ENCODE measurements at regions not wholly inside any gene's neighbourhood (a gene's known extent, or its start where the extent isn't known, plus 50 kb on each side); places are given as distances from the start of the nearest gene placed in this dataset.

DNA sequence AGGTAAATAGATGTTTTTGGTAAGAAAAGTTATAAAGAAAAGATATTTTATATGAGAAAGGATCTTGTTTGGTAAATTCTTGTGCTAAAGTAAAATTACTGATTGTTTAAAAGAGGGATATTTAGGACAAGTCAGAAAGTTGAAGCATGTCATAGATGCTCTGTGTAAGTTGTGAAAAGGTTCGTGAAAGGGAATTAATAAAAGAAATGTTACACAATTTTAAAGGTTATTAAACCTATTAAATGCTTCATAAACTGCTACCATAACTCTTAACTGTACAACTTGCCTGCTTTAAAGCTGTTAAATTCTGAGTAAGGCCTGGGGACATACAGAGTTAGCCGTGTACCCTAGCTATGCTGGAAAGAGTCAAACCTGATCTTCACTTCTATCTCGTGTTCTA, 634.1 kb downstream of the ACTR3B start:
- Histone ChIP-seq H3K4me3 (ENCODE audit: low read depth in 2 of 2, low read length in 2 of 2) (no peak overlapping the region), H3K36me3 (ENCODE audit: control insufficient read depth, insufficient read depth, low read length) (no peaks in the 10 kb centered on the region), H3K9me3 (ENCODE audit: control insufficient read depth, insufficient read depth, low read depth, low read length) (peaks cover 11% of the 10 kb centered on the region; the same call in 1 of the 2 replicates), H3K27ac (ENCODE audit: low read length) (no peak overlapping the region), H3K27me3 (ENCODE audit: control insufficient read depth, insufficient read depth, low read length) (no peaks in the 10 kb centered on the region), H3K4me1 (ENCODE audit: control insufficient read depth, insufficient read depth, low read length) (no peaks in the 10 kb centered on the region)
- ChIA-PET POLR2A (no interaction called here), CTCF (no interaction called here)
- in situ Hi-C loops (cut with HindIII; ENCODE audit: low pct_unique_long_range_greater_than_20kb, low sequenced_read_pairs) = no loop called here
- ATAC-seq (no peak), DNase-seq (ENCODE audit: low read depth, low spot score) (no peak)
- intact Hi-C loops (cut with micrococcal nuclease; ENCODE audit: unreplicated experiment) = no loop called here
- BruUV-seq (replicated peaks) = no TSS peak
- TF ChIP-seq TCF7L2 (IDR thresholded peaks at IDR 0.05; ENCODE audit: low read depth, low read length) (no peak), SIN3A (IDR thresholded peaks at IDR 0.05; ENCODE audit: borderline replicate concordance, insufficient read depth, low read depth, low read length) (no peak), POLR2AphosphoS5 (IDR thresholded peaks at IDR 0.05; ENCODE audit: low read depth, low read length) (no peak)
- TF ChIP-seq, protein P1, sequence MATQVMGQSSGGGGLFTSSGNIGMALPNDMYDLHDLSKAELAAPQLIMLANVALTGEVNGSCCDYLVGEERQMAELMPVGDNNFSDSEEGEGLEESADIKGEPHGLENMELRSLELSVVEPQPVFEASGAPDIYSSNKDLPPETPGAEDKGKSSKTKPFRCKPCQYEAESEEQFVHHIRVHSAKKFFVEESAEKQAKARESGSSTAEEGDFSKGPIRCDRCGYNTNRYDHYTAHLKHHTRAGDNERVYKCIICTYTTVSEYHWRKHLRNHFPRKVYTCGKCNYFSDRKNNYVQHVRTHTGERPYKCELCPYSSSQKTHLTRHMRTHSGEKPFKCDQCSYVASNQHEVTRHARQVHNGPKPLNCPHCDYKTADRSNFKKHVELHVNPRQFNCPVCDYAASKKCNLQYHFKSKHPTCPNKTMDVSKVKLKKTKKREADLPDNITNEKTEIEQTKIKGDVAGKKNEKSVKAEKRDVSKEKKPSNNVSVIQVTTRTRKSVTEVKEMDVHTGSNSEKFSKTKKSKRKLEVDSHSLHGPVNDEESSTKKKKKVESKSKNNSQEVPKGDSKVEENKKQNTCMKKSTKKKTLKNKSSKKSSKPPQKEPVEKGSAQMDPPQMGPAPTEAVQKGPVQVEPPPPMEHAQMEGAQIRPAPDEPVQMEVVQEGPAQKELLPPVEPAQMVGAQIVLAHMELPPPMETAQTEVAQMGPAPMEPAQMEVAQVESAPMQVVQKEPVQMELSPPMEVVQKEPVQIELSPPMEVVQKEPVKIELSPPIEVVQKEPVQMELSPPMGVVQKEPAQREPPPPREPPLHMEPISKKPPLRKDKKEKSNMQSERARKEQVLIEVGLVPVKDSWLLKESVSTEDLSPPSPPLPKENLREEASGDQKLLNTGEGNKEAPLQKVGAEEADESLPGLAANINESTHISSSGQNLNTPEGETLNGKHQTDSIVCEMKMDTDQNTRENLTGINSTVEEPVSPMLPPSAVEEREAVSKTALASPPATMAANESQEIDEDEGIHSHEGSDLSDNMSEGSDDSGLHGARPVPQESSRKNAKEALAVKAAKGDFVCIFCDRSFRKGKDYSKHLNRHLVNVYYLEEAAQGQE (IDR thresholded peaks at IDR 0.05; ENCODE audit: insufficient read depth in 1 of 2, low read depth in 2 of 2, low read length in 1 of 2) = no peak
- TF ChIP-seq, protein P2, sequence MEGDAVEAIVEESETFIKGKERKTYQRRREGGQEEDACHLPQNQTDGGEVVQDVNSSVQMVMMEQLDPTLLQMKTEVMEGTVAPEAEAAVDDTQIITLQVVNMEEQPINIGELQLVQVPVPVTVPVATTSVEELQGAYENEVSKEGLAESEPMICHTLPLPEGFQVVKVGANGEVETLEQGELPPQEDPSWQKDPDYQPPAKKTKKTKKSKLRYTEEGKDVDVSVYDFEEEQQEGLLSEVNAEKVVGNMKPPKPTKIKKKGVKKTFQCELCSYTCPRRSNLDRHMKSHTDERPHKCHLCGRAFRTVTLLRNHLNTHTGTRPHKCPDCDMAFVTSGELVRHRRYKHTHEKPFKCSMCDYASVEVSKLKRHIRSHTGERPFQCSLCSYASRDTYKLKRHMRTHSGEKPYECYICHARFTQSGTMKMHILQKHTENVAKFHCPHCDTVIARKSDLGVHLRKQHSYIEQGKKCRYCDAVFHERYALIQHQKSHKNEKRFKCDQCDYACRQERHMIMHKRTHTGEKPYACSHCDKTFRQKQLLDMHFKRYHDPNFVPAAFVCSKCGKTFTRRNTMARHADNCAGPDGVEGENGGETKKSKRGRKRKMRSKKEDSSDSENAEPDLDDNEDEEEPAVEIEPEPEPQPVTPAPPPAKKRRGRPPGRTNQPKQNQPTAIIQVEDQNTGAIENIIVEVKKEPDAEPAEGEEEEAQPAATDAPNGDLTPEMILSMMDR (IDR thresholded peaks at IDR 0.05) = no peak

DNA sequence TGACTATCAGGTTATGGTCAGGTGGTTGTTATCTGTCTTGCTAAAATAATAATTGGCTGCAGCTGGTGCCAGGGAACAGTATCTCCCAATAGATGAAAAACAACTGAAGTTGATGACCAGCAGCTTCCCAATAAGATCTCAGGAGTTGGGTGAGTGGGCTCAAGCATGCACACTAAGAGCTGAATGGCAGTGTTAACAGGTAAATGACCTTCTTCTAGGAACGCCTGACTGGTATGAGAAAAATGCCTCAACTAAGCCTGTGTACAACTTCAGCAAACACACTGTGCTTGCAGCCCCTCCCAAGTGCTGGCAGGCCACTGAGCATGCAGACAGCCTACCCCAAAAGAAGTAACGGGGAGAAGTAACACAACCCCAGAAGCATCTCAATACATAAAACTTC, 636.9 kb downstream of the ACTR3B start:
- CTCF ChIA-PET = no interaction called here

More for the DNA sequence above, 636.9 kb downstream of the ACTR3B start:
- Histone ChIP-seq H3K27me3 (ENCODE audit: control insufficient read depth, insufficient read depth, low read length) (no peaks in the 10 kb centered on the region), H3K4me1 (ENCODE audit: control insufficient read depth, insufficient read depth, low read length) (no peaks in the 10 kb centered on the region), H3K4me3 (ENCODE audit: low read depth in 2 of 2, low read length in 2 of 2) (no peak overlapping the region), H3K27ac (ENCODE audit: low read length) (no peak overlapping the region), H3K36me3 (ENCODE audit: control insufficient read depth, insufficient read depth, low read length) (no peaks in the 10 kb centered on the region), H3K9me3 (ENCODE audit: control insufficient read depth, insufficient read depth, low read depth, low read length) (peaks cover 11% of the 10 kb centered on the region; the same call in 1 of the 2 replicates)
- DNase-seq (ENCODE audit: low read depth, low spot score) (no peak), ATAC-seq (no peak)
- no peak for TF ChIP-seq TCF7L2 (IDR thresholded peaks at IDR 0.05; ENCODE audit: low read depth, low read length)
- TF ChIP-seq SIN3A (IDR thresholded peaks at IDR 0.05; ENCODE audit: borderline replicate concordance, insufficient read depth, low read depth, low read length) = no peak
- TF ChIP-seq, protein P1 (IDR thresholded peaks at IDR 0.05; ENCODE audit: insufficient read depth in 1 of 2, low read depth in 2 of 2, low read length in 1 of 2) = no peak
- TF ChIP-seq, protein P2 (IDR thresholded peaks at IDR 0.05) = no peak
- no peak for TF ChIP-seq POLR2AphosphoS5 (IDR thresholded peaks at IDR 0.05; ENCODE audit: low read depth, low read length)
- in situ Hi-C loops (cut with HindIII; ENCODE audit: low pct_unique_long_range_greater_than_20kb, low sequenced_read_pairs) = no loop called here
- POLR2A ChIA-PET = no interaction called here
- intact Hi-C loops (cut with micrococcal nuclease; ENCODE audit: unreplicated experiment) = no loop called here
- no TSS peak for BruUV-seq (replicated peaks)
